Activated CD4-positive, alpha-beta T cell treated with anti-CD3 and anti-CD28 coated beads, Interleukin-2, amount 50 U/mL, for 4 hours (primary cell): ENCODE measurements at regions not wholly inside any gene's neighbourhood (a gene's known extent, or its start where the extent isn't known, plus 50 kb on each side); places are given as distances from the start of the nearest gene placed in this dataset.
"Not testable (repeated sequence)": the region's sequence is repeated elsewhere in the genome, so short reads cannot be mapped to it uniquely, and the experiment has no call there.

Experiments
- DNase-seq, 2 experiments: peaks; one replicate each; pipeline ENCODE4 v3.0.0-alpha.2; 2020

DNA sequence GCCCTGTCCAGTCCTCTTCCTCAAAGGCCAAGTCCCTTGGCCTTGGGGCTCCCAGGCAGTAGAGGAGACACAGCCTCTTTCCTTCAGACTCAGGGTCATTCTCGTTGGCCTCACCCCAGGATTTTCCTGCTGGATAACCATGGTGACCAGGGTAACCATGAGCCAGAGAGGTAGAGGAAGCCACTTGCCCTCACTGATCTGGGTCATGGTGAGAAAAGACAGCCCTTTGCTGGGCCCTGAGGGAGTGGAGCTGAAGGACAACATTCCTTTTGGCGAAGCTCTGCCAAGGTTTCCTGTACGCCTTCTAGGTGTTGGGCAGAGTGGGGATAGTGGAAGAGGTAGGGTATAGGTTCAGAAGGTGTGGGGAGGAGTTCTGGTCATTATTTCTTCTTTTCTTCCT lies 53.1 kb upstream of the WNT4 start:
- no peak for DNase-seq

GRCh38 chr1:22196641-22197040 lies 53.7 kb upstream of the WNT4 start:
- DNase-seq = no peak

DNA sequence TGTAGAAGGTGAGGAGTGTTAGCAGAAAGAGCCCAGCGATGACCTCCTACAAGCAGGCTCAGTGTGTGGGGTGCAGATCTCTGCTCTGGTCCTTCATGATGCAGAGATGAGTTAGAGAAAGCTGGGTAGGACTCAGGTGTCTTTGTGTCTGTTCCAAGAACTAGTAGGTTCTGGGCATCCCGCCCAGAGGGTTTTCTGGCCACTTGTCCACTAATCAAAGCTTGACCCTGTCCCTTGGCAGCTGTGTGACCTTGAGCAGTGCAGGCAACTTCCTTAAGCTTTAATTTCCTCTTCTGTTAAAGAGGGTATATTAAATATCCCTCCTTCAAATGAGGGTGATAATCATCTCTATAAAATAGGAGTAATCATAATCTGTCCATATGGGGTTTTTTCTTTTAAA lies 54.7 kb upstream of the WNT4 start:
- no peak for DNase-seq

DNA sequence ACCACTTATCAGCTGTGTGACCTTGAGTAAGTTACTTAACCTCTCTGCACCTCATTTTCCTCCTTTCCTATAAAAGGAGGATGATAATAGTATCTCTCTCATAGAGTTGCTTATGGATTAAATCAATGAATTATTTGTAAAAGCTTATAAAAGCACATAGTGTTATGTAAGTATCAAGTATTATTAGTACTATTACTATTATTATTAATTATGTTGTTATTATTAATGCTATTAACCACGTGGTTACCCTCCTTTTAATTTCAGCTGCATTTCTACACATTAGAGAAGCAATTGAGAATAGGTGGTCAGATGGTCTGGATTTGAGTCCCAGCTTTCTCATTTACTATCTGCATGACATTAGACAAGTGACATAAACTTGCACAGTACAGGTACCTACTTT lies 58.1 kb upstream of the WNT4 start:
- DNase-seq = no peak

- no peak for DNase-seq
Observed at GRCh38 chr1:22203335-22203734, 60.4 kb upstream of the WNT4 start.

GRCh38 chr1:22204057-22204840 lies 61.4 kb upstream of the WNT4 start:
- DNase-seq = no peak

DNA sequence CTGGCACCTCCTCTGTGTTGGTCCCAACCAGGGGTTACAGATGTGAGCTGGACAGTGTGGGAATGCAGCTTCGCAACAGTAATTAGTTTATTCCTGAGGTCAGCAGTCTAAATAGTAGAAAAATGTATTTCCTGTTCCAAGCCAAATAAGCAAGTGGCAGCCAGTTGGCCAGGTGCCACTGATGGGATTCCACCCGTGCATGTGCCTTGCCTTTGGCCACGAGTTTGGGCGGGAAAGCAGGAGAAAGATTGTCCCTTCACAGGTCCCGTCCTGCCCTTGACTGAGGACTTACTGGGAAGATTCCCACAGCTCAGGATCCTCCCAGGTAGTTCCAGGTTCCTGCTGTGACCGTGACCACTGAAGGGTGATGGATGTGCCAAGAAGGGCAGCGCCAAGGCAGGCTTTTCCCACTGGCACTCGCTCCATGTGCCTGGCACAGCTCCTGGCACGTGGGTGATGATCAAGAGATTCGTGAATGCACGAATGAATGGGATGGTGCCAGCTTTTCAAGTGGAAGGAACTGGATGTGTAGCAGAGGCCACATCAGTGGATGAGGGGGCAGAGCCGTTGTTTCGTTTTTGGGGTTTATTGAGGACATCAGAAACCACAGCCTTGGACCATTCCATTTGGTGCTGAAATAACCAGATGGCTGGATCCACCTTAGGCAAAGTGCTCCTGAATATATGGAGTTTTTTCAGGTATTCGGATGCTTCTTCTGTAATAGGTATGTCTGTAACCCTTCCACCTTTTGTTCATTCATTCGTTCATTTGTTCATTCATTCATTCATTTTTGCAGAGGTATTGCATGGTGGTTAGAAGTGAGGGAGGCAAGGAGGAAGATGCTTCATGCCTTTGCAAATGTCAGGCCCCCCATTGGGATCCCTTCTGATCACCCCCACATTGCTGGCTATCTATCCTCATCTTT lies 62.4 kb upstream of the WNT4 start:
- no peak for DNase-seq

DNA sequence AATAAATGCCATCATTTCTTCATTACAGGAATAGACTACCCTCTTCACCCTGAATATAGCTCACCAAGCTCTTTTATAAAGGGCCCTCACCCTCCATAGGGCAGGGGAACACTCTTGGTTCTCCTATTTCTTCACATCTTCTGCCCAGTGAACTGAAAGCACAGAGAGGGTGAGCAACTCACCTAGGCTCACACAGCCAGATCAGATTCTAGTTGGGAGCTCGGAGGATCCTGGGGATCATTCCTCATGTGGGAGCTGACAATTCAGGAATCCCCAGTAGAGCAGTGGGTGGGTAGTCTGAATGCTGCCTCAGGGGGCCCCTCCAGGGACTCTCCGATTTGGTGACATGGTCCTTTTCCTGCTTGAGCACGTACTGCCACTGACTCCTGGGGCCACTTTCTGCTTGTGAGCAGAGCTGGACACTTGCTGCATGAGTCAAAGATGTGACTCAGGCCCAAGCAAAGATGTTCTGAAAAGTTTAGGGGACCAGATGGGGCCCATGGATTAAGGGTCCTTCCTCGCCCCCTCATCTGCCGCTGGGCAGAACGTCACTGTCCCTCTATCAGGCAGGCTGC lies 63.7 kb upstream of the WNT4 start:
- DNase-seq = no peak

DNA sequence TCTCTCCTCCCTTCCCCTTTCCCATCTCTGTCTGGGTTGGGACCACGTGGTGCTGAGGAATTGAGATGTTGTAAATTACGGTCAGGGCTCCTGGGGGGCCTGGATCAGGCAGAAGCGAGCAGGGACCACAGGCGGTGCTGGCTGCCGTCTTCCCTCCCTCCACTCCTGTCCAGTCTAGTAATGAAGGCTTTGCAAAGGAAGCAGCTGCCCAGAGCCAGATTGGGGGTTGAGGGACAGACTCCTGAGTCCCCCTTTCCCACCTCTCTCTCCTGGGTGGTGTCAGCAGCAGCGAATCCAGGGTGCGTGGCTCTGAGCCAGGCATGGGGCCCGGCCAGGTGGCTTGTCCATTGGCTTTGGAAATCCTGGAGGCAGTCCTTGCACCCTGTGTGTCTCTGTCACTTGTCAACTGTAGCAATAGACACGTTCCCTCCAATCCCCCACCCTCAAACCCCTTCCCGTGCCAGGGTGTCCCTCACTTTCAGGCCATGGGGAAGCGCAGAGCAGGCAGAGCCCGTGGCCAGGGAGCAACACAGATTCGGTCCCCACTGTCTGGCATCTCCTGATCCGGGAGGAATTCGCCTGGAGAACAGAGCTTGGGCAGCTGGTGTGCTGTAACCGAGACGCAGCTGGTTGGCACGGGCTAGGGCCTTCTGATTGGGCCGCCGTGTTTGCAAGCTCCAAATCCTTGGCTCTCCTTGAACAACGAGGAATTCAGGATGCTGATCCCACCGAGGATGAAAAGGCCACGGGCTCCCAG lies 64.8 kb upstream of the WNT4 start:
- DNase-seq = no peak

DNA sequence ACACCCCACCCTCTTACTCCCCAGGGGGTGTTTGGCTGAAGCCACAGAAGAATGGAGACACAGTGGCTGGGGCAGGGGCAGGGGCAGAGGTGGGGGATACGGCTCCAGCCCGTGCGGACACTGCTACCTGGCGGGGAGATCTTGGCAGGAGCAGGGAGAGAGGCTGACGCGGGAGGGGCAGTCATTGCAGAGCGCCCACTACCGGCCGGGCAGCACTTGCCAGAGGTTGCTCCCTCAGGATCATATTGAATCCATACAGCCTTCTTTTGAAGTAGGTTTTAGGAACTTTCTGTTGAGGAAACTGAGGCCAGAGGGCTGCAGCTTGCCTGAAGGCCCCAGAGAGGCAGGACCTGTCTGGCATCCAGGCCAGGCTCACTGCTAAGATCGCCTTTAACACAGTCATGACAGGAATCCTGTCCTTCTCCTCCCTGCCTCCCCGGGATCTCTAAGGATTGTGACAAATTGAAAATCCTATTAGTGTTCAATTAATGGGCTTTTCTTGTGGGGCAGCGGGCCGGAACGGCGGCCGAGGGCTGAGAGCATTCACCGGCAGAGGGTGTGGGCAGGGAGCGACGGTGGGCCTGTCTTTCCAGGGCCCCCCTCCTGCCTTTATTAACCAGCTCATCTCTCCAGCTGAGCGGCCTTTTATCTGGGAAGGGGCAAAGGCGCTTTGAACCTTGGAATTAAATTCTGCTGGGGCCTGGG lies 65.5 kb upstream of the WNT4 start:
- DNase-seq = no peak

- no peak for DNase-seq
Observed at GRCh38 chr1:22208973-22209378, 66.1 kb upstream of the WNT4 start.

DNA sequence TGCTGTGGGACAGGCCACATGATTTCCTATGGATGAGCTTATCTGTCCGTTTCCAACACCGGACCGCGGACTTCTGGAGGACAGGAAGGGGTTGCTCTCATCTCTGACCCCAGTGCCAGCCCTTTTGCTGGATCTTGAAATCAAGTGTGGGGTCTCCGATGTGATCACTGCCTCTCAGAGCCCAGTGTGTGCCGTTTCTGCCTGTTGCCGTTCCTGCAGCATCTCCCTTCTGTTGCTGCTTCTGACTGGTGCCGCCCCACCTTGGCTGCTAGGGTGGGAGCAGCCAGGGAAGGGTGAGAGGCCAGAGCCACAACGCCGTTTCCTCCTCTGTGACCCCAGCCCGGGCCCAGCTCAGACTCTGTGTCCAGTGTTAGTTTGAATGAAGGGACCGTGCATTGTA lies 67.3 kb upstream of the WNT4 start:
- no peak for DNase-seq

DNA sequence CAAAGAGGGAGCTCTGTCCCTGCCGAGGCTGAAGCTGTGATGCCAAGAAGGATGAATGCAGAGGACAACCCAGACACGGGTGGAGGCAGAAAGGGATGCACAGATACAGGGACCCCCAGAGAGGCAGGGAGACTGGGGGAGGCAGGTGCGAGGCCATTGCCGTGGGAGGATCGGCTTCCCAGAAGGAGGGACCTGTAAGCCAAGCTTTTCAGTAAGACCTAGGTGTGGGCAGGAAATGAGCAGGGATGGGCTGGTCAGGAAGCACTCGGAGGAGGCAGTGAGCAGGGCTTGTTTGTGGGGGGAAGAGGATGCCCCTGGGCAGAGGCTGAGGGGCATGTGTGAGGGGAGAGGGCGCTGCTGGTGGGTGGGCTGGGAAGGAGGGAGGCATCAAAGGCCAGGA lies 67.7 kb upstream of the WNT4 start:
- DNase-seq = no peak

GRCh38 chr1:22211459-22211858 lies 68.6 kb upstream of the WNT4 start:
- DNase-seq = not testable (repeated sequence)

- DNase-seq = no peak
Observed at GRCh38 chr1:22212400-22213233, 69.7 kb upstream of the WNT4 start.

GRCh38 chr1:22216210-22216883 lies 73.5 kb upstream of the WNT4 start:
- DNase-seq = no peak

DNA sequence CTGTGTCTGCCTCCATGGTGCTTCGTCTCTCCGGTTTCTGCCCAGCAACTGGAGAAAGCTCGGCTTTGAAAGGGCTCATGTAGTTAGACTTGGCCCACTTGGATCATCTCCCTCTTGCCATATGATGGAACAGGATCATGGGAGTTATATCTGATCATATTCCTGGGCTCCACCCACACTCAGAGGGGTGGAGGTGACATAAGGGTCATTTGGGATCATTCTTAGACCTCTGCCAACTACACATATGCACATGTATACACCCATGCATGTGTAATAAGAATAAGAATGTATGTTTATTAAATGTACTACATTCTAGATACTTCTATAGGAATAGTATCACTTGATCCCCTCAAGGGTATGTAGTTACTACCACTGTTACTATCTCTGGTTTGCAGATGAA lies 74.1 kb upstream of the WNT4 start:
- DNase-seq = no peak

- no peak for DNase-seq
Observed at GRCh38 chr1:22217811-22218460, 75.0 kb upstream of the WNT4 start.

DNA sequence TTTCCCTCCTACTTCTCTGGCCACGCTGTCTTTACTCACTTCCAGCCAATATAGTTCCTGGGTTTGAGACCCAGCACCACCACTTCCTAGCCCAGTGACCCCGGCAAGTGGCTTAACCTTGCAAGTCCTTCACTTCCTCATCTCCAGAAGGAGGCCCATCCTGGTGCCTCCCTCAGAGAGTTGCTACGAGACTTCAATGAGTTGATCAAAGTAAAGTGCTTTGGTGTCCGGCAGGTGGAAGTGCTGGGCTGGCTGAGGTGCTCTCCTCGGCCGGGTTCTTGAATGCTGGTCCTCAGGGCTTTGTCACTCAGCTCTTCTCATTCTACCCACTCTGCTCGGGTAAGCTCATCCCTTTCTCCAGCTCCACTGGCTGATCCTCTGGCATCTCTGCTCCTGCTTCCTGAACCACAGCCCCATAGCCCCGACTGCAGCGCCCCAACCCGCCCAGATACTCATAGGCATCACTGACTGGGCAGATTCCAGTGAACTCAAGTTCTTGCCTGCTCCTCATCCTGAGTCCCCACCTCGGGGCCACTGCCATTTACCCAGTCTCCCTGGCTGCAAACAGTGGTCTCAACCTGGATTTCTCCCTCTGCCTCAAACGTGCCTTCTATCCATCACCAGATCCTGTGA lies 75.8 kb upstream of the WNT4 start:
- no peak for DNase-seq
